PFSK-1 (cell line): ENCODE measurements at regions not wholly inside any gene's neighbourhood (a gene's known extent, or its start where the extent isn't known, plus 50 kb on each side); places are given as distances from the start of the nearest gene placed in this dataset.

ENCODE experiments used
- FOXP2 ChIP-seq: optimal IDR thresholded peaks from 2 replicates; pipeline ENCODE3; 2011; ENCODE audit warnings: borderline replicate concordance, control low read depth, inconsistent platforms; ENCODE audit not compliant: insufficient read depth; ENCODE audit errors: extremely low read length, extremely low read depth
- POLR2AphosphoS5 ChIP-seq: IDR thresholded peaks from 2 replicates; pipeline ENCODE4 v1.6.1; 2012; ENCODE audit warnings: low read depth, mild to moderate bottlenecking, control low read depth, low read length, moderate library complexity
- REST ChIP-seq, 2 experiments: IDR thresholded peaks; 2 replicates each; pipeline versions ENCODE4 v1.6.1 to v1.8.0; 2011 to 2012; ENCODE audit warnings: low read depth in 2 of 2, low read length in 2 of 2, control low read depth in 1 of 2, inconsistent platforms in 1 of 2, mild to moderate bottlenecking in 1 of 2, moderate library complexity in 1 of 2; ENCODE audit not compliant: insufficient read depth in 1 of 2
- SIN3A ChIP-seq: IDR thresholded peaks from 2 replicates; pipeline ENCODE4 v1.6.1; 2012; ENCODE audit warnings: mild to moderate bottlenecking, low read length, moderate library complexity, borderline replicate concordance; ENCODE audit not compliant: insufficient read depth
- TAF1 ChIP-seq: IDR thresholded peaks from 2 replicates; pipeline ENCODE4 v1.6.1; 2012; ENCODE audit warnings: low read length, control low read depth, borderline replicate concordance; ENCODE audit not compliant: insufficient read depth

- no peak for TF ChIP-seq POLR2AphosphoS5
- no peak for TF ChIP-seq SIN3A
- no peak for TF ChIP-seq TAF1
- no peak for TF ChIP-seq REST (IDR thresholded peaks at IDR 0.05; ENCODE audit: insufficient read depth in 1 of 2, low read depth in 2 of 2, low read length in 2 of 2)
- TF ChIP-seq FOXP2, result no peak
These were observed 161.7 kb upstream of the FAM20A start for GRCh38 chr17:68762911-68763310.

DNA sequence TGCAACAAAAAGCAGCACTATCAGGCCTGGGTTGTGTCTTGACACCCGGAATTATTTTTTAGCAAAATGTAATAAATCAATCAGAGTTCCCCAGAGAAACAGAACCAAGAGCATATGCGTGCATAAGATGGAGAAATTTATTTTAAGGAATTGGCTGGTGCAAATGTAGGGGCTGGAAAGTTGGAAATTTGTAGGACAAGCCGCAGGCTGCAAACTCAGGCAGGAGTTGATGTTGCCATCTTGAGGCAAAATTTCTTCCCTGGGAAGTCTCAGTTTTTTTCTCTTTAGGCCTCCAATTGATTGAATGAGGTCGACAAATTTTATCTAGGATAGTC, 158.9 kb upstream of the FAM20A start:
- TF ChIP-seq POLR2AphosphoS5, result no peak
- TF ChIP-seq REST (IDR thresholded peaks at IDR 0.05; ENCODE audit: insufficient read depth in 1 of 2, low read depth in 2 of 2, low read length in 2 of 2), result no peak
- TF ChIP-seq FOXP2, result no peak
- no peak for TF ChIP-seq SIN3A
- TF ChIP-seq TAF1, result no peak

DNA sequence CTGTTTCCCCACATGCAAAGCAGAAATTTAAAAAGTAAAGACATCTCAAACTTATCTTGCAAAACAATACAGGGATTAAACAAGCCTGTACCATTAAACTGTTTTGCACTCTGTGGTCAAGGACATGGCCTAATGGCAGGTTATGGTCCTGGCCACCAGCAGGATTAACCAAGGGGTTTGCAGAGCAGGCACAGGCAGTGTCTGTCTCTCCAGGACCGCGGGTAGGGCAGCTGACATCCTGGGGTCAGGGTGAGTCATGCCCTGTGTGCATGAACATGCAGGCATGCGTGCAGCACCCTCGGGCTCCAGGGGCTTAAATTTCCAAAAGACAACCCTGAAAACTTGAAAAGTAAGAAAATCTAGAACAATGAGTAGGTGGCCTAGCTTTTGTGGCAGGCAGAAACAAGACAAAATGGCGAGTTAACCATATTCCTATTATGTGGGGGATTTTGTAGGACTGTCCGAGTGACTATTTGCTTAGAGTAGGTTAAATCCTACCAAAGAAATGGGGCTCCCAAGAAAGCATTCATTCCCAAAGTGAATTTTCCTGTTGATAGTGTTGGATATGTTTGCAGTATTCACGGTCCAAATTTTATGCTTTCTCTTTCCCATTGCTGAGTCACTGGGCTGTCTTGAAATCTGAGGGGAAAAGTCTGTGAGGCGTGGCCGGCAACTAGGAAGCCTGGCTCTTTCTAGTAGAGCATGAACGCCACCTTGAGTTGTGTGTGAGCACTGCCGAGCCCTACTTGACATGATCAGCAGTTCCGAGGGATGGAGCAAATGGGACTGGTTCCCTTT, 158.4 kb upstream of the FAM20A start:
- TF ChIP-seq TAF1, result no peak
- peak; percentile 42 for TF ChIP-seq FOXP2
- no peak for TF ChIP-seq POLR2AphosphoS5
- 0 out of 4 replicates have a peak, but pooled peaks of 1 of the 2 experiments have one; percentile 21 for TF ChIP-seq REST (IDR thresholded peaks at IDR 0.05; ENCODE audit: insufficient read depth in 1 of 2, low read depth in 2 of 2, low read length in 2 of 2)
- peak; percentile 16; the same call in 1 of the 2 replicates for TF ChIP-seq SIN3A

DNA sequence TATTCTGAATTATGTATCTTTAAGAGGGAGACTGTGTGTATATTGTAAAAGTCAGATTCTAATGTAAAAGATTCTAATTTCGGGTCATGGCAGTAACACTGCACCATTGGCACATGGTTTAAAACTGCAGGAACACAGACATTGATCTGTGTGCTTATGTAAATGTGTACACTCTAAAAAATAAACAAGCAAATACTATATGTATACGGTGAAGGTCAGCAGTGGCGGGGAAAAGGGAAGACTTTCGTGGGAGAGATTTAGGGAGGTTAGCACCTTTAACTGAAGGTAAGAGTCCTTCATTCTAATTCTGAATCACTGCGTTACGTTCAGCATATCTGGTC, 157.8 kb upstream of the FAM20A start:
- no peak for TF ChIP-seq TAF1
- TF ChIP-seq POLR2AphosphoS5, result no peak
- TF ChIP-seq FOXP2, result no peak
- TF ChIP-seq SIN3A, result no peak
- TF ChIP-seq REST (IDR thresholded peaks at IDR 0.05; ENCODE audit: insufficient read depth in 1 of 2, low read depth in 2 of 2, low read length in 2 of 2), result no peak
